Activated CD8-positive, alpha-beta T cell treated with anti-CD3 and anti-CD28 coated beads for 36 hours (primary cell): ENCODE measurements at regions not wholly inside any gene's neighbourhood (a gene's known extent, or its start where the extent isn't known, plus 50 kb on each side); places are given as distances from the start of the nearest gene placed in this dataset.

Source experiments
- ATAC-seq: fragments of 200-7000 bp; cut with Tn5 transposase; one replicate; pipeline ENCODE4 v1.10.0; 2021; ENCODE audit warnings: mild to moderate bottlenecking, moderate library complexity
- CTCF ChIA-PET: fragments of 350-600 bp; sonication (Branson Sonifier 250); formaldehyde crosslinking; loops from one replicate; lab custom pipeline; 2021; ENCODE audit warnings: antibody characterized with exemption; lab: Charles Lee
- POLR2A ChIA-PET: fragments of 350-600 bp; sonication (Branson Sonifier 250); formaldehyde crosslinking; loops from one replicate; lab custom pipeline; 2021; ENCODE audit warnings: antibody characterized with exemption; lab: Charles Lee
- DNase-seq: peaks from one replicate; pipeline ENCODE4 v3.0.0-alpha.2; 2020
- H3K27ac Mint-ChIP-seq: one replicate; pipeline ENCODE4 v1.8.0; 2021; ENCODE audit warnings: mild to moderate bottlenecking, mixed read lengths
- H3K27me3 Mint-ChIP-seq: one replicate; pipeline ENCODE4 v1.8.0; 2021; ENCODE audit warnings: mixed read lengths
- H3K36me3 Mint-ChIP-seq: one replicate; pipeline ENCODE4 v1.8.0; 2021; ENCODE audit warnings: low read depth, mixed read lengths
- H3K4me1 Mint-ChIP-seq: one replicate; pipeline ENCODE4 v1.8.0; 2021; ENCODE audit warnings: low read depth, mixed read lengths
- H3K4me3 Mint-ChIP-seq: one replicate; pipeline ENCODE4 v1.8.0; 2021; ENCODE audit warnings: mild to moderate bottlenecking, moderate library complexity, mixed read lengths
- H3K9me3 Mint-ChIP-seq: one replicate; pipeline ENCODE4 v1.8.0; 2021; ENCODE audit warnings: mixed read lengths
- CTCF ChIP-seq: fragments of 200-600 bp; IDR thresholded peaks from one replicate; pipeline ENCODE4 v1.8.0; 2022; ENCODE audit warnings: antibody characterized with exemption, mild to moderate bottlenecking
- intact Hi-C: fragments of 100-400 bp; cut with micrococcal nuclease; formaldehyde crosslinking; loops from one replicate; pipeline ENCODE4 v1.10.0; 2022

GRCh38 chr20:12698817-12699216 lies 310.0 kb upstream of the SPTLC3 start:
- ChIA-PET POLR2A (no interaction called here), CTCF (no interaction called here)
- no peak for TF ChIP-seq CTCF
- Mint-ChIP-seq H3K27ac (no peak overlapping the region), H3K4me3 (no peak overlapping the region), H3K36me3 (no peaks in the 10 kb centered on the region), H3K4me1 (no peaks in the 10 kb centered on the region), H3K27me3 (no peaks in the 10 kb centered on the region), H3K9me3 (peaks cover 5% of the 10 kb centered on the region)
- intact Hi-C loops = no loop called here
- DNase-seq = no peak
- ATAC-seq = no peak

GRCh38 chr20:12699374-12700228 lies 309.2 kb upstream of the SPTLC3 start:
- no peaks in the 10 kb centered on the region for H3K27me3 Mint-ChIP-seq
- H3K4me3 Mint-ChIP-seq = no peak overlapping the region
- no peak for TF ChIP-seq CTCF
- intact Hi-C loops = no loop called here
- ChIA-PET CTCF (no interaction called here), POLR2A (no interaction called here)
- no peaks in the 10 kb centered on the region for H3K4me1 Mint-ChIP-seq
- ATAC-seq (no peak), DNase-seq (no peak)
- no peak overlapping the region for H3K27ac Mint-ChIP-seq
- H3K9me3 Mint-ChIP-seq = peaks cover 5% of the 10 kb centered on the region
- H3K36me3 Mint-ChIP-seq = no peaks in the 10 kb centered on the region

GRCh38 chr20:12700701-12701100 lies 308.1 kb upstream of the SPTLC3 start:
- Mint-ChIP-seq H3K36me3 (no peaks in the 10 kb centered on the region), H3K4me1 (no peaks in the 10 kb centered on the region), H3K27me3 (no peaks in the 10 kb centered on the region), H3K9me3 (peaks cover 5% of the 10 kb centered on the region), H3K4me3 (no peak overlapping the region), H3K27ac (no peak overlapping the region)
- DNase-seq (no peak), ATAC-seq (no peak)
- intact Hi-C loops = no loop called here
- ChIA-PET CTCF (no interaction called here), POLR2A (no interaction called here)
- TF ChIP-seq CTCF = no peak

GRCh38 chr20:12702312-12702711 lies 306.5 kb upstream of the SPTLC3 start:
- H3K9me3 Mint-ChIP-seq = peaks cover 3% of the 10 kb centered on the region
- intact Hi-C loops = no loop called here
- no peak overlapping the region for H3K27ac Mint-ChIP-seq
- ATAC-seq (no peak), DNase-seq (no peak)
- TF ChIP-seq CTCF = no peak
- H3K4me3 Mint-ChIP-seq = no peak overlapping the region
- ChIA-PET POLR2A (no interaction called here), CTCF (interaction anchor here (1.1 kb wide), 1 partner anchor 13 kb away, joined by 3 read pairs; no protein-coding TSS in a partner anchor)
- H3K36me3 Mint-ChIP-seq = no peaks in the 10 kb centered on the region
- H3K4me1 Mint-ChIP-seq = no peaks in the 10 kb centered on the region
- H3K27me3 Mint-ChIP-seq = no peaks in the 10 kb centered on the region

- Mint-ChIP-seq H3K4me3 (no peak overlapping the region), H3K27ac (no peak overlapping the region), H3K27me3 (no peaks in the 10 kb centered on the region), H3K9me3 (no peaks in the 10 kb centered on the region), H3K36me3 (no peaks in the 10 kb centered on the region), H3K4me1 (no peaks in the 10 kb centered on the region)
- ChIA-PET CTCF (no interaction called here), POLR2A (no interaction called here)
- no peak for DNase-seq
- TF ChIP-seq CTCF = no peak
- intact Hi-C loops = no loop called here
- no peak for ATAC-seq
Observed at GRCh38 chr20:12715371-12715770, 293.4 kb upstream of the SPTLC3 start.
